GM10266 (cell line): ENCODE measurements at regions not wholly inside any gene's neighbourhood (a gene's known extent, or its start where the extent isn't known, plus 50 kb on each side); places are given as distances from the start of the nearest gene placed in this dataset.

Experiments
- DNase-seq: peaks from one replicate; pipeline ENCODE4 v3.0.0; 2012; ENCODE audit errors: extremely low spot score
- CTCF ChIP-seq: IDR thresholded peaks from 2 replicates; pipeline ENCODE4 v1.5.1; 2012; ENCODE audit warnings: mild to moderate bottlenecking, low read depth; ENCODE audit not compliant: control insufficient read depth, insufficient read depth; ENCODE audit errors: missing control alignments

DNA sequence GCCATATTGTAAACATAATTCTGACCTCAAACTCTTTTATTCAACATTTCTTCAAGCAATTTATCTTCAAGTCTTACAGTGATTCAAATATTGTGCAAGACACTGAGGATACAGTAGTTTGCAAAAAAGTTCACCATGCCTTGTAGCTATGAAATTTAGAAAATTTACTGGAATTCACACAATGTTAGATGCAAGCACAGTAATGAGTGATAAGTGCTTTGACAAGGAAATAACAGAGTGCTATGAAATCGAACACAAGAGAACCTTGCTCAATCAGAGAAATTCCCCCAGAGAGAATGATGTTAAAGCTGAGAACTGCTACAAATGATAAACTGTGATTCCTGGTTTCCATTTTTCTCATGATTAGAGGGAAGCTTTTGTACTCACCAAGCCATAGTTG, 952.9 kb downstream of the FAT4 start:
- DNase-seq = no peak
- TF ChIP-seq CTCF = no peak

DNA sequence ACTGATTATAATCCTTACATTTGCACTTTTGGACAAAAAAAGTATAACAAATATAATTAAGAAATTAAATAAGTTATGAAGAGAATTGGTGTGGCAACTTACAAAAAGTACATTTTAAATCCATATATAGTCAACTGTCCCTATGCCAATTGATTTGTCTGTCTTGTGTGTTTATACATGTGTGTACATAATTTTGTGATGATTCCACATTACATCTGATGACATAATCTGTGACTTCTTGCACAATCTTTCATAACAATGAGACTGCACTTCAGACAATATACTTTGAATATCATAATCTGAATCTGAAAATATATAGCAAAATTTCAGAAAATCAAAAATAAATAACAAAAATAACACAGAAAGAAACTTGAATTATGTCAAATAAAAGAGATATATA, 953.4 kb downstream of the FAT4 start:
- DNase-seq = no peak
- no peak for TF ChIP-seq CTCF

DNA sequence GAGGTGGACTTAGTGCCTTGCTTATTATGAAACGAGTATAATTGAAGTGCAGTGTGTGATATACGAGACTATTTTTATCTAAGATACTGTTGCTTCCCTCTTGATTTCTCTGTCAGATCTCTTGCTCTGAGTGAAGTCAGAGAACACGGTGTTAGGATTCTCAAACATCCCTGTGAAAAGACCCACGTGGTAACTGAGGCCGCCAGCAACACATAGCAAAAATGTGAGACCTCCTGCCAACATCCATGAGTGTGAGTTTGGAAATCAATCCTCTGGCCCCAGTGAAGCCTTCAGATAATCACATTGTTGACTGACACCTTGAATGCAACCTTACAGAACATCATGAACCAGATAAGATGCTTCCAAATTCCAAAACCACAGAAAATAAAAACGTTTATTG, 954.4 kb downstream of the FAT4 start:
- TF ChIP-seq CTCF = no peak
- no peak for DNase-seq

- no peak for TF ChIP-seq CTCF
- DNase-seq = no peak
Observed at GRCh38 chr4:126271292-126271691, 956.5 kb downstream of the FAT4 start.

DNA sequence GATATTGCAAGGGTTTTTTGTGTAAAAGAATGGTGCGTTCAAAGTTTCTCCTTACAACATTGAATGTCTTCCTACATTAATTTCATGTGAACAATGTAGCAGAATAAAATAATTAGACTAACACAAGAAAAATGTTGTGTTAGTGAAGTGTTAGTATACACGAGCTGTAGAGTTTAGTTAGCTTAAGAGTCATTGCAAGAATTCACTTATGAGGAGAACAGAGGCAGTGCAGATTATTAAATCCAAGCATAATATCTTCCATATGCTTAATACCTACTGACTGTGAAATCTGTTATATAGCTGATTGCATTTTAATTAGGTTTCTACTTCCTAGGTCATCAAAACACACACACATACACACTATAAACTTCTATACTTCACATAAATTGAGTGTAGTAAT, 959.0 kb downstream of the FAT4 start:
- TF ChIP-seq CTCF = no peak
- no peak for DNase-seq

- DNase-seq = no peak
- no peak for TF ChIP-seq CTCF
Observed at GRCh38 chr4:126291886-126292285, 977.1 kb downstream of the FAT4 start.

DNA sequence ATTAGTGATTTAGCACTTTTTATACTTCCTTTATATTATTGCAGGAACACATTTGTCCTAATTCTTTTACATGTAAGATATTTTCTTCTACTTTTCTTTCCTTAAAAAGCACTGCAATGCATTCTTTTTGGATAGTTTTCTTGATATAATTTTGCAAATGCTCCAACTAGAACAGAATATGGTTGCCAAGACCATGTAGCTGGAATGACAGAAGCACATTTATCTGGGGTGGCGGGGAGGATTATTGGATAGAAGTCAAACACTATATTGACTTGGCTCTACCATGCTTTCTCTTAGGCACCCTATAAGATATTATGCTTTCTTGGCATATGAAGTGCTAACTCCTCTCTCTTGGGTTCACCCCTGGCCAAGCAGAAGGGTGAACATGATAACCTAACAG, 983.5 kb downstream of the FAT4 start:
- TF ChIP-seq CTCF = no peak
- DNase-seq = no peak
